GM20000 (cell line): ENCODE measurements at regions not wholly inside any gene's neighbourhood (a gene's known extent, or its start where the extent isn't known, plus 50 kb on each side); places are given as distances from the start of the nearest gene placed in this dataset.

Experiments used
- DNase-seq: peaks from one replicate; pipeline ENCODE4 v3.0.0; 2012; ENCODE audit warnings: low spot score
- TF ChIP-seq, protein P1 (sequence below): IDR thresholded peaks from 2 replicates; pipeline ENCODE4 v1.5.1; 2012; ENCODE audit warnings: mild to moderate bottlenecking, control low read depth; ENCODE audit errors: extremely low read depth, missing control alignments

DNA sequence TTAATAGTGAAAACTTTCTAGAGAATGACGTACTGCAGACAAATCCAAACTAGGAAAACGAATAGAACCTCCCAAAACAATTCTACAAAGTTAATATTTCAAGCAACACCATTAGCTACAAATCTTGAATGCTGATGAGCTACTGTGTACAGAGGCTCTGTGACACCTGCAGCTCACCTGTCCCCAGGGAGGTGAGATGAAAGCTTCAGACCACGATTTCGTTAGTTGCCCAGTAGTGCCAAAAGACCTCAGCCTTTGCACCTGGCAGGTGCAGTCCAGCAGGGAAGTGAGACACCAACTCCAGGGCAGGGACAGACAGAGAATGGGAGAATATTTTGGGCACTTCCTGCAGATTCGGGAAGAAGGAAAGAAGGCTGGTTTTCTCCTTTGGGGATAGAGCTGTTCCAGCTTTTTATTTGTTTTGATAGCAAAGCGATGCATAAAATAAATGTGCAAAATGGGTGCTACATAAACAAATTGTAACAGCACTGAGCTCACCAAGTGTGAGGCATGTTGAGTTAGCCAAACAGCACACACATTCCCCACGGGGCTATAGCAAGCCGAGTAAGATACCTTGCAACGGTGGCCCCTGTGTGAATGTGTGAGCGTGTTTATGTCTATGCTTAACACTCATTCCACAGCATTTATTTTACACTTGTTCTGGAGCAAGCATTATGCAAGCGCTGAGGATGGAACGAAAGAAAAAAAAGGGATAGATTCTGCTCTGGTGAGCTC, 1024.8 kb upstream of the AUTS2 start:
- TF ChIP-seq, protein P1, sequence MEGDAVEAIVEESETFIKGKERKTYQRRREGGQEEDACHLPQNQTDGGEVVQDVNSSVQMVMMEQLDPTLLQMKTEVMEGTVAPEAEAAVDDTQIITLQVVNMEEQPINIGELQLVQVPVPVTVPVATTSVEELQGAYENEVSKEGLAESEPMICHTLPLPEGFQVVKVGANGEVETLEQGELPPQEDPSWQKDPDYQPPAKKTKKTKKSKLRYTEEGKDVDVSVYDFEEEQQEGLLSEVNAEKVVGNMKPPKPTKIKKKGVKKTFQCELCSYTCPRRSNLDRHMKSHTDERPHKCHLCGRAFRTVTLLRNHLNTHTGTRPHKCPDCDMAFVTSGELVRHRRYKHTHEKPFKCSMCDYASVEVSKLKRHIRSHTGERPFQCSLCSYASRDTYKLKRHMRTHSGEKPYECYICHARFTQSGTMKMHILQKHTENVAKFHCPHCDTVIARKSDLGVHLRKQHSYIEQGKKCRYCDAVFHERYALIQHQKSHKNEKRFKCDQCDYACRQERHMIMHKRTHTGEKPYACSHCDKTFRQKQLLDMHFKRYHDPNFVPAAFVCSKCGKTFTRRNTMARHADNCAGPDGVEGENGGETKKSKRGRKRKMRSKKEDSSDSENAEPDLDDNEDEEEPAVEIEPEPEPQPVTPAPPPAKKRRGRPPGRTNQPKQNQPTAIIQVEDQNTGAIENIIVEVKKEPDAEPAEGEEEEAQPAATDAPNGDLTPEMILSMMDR, result no peak
- no peak for DNase-seq

DNA sequence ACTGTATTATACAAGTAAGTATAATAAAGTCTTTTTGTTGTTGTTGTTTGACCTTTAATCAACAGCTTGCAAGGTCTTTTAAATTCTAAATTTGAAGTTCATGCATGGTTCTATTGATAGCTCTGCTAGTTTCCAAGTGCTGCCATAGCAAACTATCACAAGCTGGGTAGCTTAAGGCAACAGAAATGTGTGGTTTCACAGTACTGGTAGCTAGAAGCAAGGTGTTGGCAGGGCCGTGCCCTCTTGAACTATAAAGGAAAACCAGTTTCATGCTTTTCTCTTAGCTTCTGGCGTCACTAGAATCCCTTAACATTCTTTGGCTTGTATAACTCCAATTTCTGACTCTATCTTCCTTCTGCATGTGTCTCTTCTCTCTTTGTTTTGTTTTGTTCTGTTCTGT, 1021.9 kb upstream of the AUTS2 start:
- DNase-seq, result no peak
- TF ChIP-seq, protein P1, result no peak

DNA sequence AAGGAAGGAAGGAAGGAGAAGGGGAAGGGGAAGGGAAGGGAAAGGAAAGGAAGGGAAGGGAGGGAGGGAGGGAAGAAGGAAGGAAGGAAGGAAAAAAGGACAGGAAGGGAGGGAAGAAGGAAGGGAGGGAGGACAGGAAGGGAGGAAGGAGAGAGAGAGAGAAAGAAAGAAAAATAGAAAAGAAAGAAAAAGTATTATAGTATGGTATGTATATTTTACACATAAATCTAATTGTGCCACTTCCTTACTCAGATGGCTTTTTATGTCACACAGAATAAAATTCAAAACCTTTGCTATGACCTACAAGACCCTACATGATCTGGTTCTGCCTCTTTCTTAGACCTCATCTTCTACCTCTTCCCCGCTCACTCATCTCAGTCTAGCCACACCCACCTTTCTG, 1016.9 kb upstream of the AUTS2 start:
- no peak for DNase-seq
- TF ChIP-seq, protein P1, result no peak

DNA sequence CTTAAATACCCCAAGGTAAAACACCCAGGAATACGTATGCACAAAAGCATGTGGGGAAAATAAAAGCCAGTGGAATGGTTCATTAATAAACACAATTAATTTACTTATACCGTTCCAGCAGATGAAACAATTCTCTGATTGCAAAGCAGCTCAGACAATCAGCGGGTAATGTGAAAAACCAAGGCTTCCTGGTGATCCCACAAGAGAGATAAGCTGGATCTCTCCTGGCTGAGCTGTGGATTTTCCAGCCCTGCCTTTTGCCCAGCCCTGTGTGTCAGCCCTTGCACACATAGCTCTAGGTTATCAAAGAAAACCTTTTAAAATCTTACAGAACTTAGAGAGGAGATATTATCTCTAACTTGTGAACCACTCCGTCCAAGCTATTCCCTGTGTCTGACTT, 1010.7 kb upstream of the AUTS2 start:
- TF ChIP-seq, protein P1, result no peak
- DNase-seq, result no peak

DNA sequence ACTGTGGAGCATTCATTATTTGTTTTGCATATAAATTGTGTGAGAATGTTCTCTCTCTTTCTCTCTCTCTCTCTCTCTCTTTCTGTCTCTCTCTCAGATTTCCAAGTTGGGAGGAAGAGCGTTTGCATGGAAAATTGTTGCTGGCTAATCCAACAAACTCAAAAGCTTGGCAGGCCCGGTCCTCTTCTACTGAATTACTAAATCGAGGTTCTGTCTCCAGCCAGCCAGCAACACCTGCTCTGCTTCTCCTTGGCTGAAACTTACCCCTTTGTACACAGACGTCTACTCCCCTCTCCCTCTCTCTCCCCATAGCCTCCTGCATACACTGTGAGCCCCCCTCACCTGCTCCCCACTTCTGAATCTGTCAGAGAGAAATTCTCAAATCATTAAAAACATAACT, 996.4 kb upstream of the AUTS2 start:
- TF ChIP-seq, protein P1, result no peak
- DNase-seq, result no peak

DNA sequence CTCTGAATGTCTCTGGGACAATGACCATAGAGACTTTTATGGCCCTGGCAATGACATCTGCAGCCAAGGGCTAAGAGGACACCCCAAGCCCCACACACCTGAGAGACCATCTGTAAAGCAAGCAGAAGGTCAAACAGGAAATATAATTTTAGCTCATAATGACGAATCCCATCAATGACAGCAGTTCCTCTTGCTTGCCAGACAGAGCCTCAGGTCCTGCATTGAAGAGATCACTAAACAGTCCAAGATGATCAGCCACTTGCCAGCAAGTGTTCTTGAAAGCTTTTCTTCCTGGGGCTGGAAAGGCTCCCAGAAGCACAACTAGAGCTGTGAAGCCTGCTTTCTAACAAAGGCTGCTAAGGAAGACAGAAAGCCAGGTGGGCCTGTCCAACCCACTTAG, 993.7 kb upstream of the AUTS2 start:
- TF ChIP-seq, protein P1, result no peak
- DNase-seq, result no peak

DNA sequence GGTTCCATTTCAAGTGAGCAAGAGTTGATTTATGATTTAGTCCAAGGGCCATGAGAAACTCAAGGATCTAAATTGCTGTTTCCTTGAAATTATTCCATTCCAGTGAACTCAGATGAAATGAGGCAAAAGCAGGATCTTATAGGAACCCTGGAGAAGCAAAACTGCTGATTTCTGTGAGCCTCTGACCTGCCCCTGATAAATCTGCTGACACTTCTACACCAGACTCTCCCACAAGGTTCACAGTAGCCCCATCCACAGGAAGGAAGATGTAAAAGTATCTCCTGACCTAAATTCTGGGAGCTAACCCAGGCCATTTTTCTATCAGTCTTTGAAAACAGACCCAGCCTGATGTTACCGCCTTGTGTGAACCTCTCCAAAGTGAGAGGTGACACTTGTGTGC, 987.6 kb upstream of the AUTS2 start:
- TF ChIP-seq, protein P1, result no peak
- DNase-seq, result no peak
